HFFc6 (cell line): ENCODE measurements at regions not wholly inside any gene's neighbourhood (a gene's known extent, or its start where the extent isn't known, plus 50 kb on each side); places are given as distances from the start of the nearest gene placed in this dataset.

Source experiments
- DNase-seq: peaks from one replicate; pipeline ENCODE4 v3.0.0-alpha.2; 2018
- H3K27ac Mint-ChIP-seq: 2 replicates; pipeline ENCODE4 v1.8.0; 2020; ENCODE audit warnings: mild to moderate bottlenecking, mixed read lengths
- H3K27me3 Mint-ChIP-seq: 2 replicates; pipeline ENCODE4 v1.8.0; 2021; ENCODE audit warnings: mild to moderate bottlenecking, moderate library complexity, mixed read lengths; ENCODE audit not compliant: insufficient read depth
- H3K36me3 Mint-ChIP-seq: 2 replicates; pipeline ENCODE4 v1.8.0; 2021; ENCODE audit warnings: low read depth, mixed read lengths
- H3K4me1 Mint-ChIP-seq: 2 replicates; pipeline ENCODE4 v1.8.0; 2020; ENCODE audit warnings: low read depth, mixed read lengths
- H3K4me3 Mint-ChIP-seq: 2 replicates; pipeline ENCODE4 v1.8.0; 2020; ENCODE audit warnings: mild to moderate bottlenecking, moderate library complexity, mixed read lengths
- H3K9me3 Mint-ChIP-seq: 2 replicates; pipeline ENCODE4 v1.8.0; 2020; ENCODE audit warnings: mild to moderate bottlenecking, mixed read lengths
- CTCF ChIP-seq: fragments of 200-600 bp; sonication (generic); IDR thresholded peaks from 2 replicates; pipeline ENCODE4 v1.5.0; 2021; ENCODE audit warnings: antibody characterized with exemption, mild to moderate bottlenecking

- Mint-ChIP-seq H3K4me3 (no peak overlapping the region), H3K27ac (no peak overlapping the region), H3K36me3 (peaks cover 1% of the 10 kb centered on the region; the same call in 1 of the 2 replicates), H3K9me3 (no peaks in the 10 kb centered on the region), H3K27me3 (no peaks in the 10 kb centered on the region; the same call in 1 of the 2 replicates), H3K4me1 (peaks cover 32% of the 10 kb centered on the region)
- TF ChIP-seq CTCF: no peak
- no peak for DNase-seq
Measured at GRCh38 chr3:101954361-101954760, 105.0 kb downstream of the NFKBIZ start.

DNA sequence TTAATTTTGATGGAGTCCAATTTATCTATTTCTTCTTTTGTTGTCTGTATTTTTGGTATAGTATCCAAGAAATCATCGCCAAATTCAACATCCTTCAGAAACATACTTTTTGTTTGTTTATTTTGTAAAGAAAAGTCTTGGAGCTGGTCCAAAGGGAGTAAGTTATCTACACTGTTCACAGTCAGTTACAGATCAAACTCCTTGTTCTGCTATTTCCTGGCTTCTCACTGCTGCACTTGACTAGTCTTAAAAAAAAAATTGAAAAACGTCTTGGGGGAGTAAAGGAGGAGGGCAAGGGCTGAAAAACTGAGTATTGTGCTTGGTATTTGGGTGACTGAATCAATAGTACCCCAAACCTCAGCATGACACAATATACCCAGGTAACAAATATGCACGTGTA, 105.6 kb downstream of the NFKBIZ start:
- no peaks in the 10 kb centered on the region for H3K36me3 Mint-ChIP-seq
- H3K27me3 Mint-ChIP-seq: no peaks in the 10 kb centered on the region; the same call in 1 of the 2 replicates
- TF ChIP-seq CTCF: no peak
- DNase-seq: no peak
- H3K4me3 Mint-ChIP-seq: no peak overlapping the region
- H3K4me1 Mint-ChIP-seq: peaks cover 27% of the 10 kb centered on the region
- no peak overlapping the region for H3K27ac Mint-ChIP-seq
- H3K9me3 Mint-ChIP-seq: no peaks in the 10 kb centered on the region

DNA sequence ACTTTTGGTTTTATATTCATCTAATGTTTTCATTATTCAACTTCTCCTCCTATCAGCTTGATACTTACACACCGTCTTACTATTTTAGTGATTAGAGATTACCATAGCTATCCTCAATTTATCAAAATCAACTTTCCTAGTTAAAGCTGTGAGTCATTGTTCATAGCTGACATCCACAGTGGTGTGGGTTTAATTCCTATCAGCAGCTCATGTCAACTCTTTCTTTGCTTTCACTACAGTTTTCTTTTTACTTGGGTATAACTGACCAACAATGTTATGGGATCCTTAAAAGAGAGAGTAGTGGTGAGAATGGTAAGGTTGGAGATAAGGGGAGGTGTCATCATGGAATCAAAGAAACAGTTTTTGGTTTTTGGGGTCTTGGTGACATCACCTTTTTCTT, 112.7 kb downstream of the NFKBIZ start:
- peak overlapping the region; percentile 48 for H3K4me3 Mint-ChIP-seq
- peaks cover 11% of the 10 kb centered on the region for H3K36me3 Mint-ChIP-seq
- no peaks in the 10 kb centered on the region; the same call in 1 of the 2 replicates for H3K27me3 Mint-ChIP-seq
- DNase-seq: no peak
- TF ChIP-seq CTCF: no peak
- H3K9me3 Mint-ChIP-seq: peaks cover 5% of the 10 kb centered on the region; the same call in 1 of the 2 replicates
- peak overlapping the region; percentile 33; the same call in 1 of the 2 replicates for H3K27ac Mint-ChIP-seq
- peaks cover 38% of the 10 kb centered on the region for H3K4me1 Mint-ChIP-seq

- Mint-ChIP-seq H3K27me3 (no peaks in the 10 kb centered on the region; the same call in 1 of the 2 replicates), H3K4me1 (peaks cover 38% of the 10 kb centered on the region), H3K4me3 (peak overlapping the region; percentile 0; the same call in 1 of the 2 replicates), H3K36me3 (peaks cover 20% of the 10 kb centered on the region), H3K27ac (peak overlapping the region; percentile 49; the same call in 1 of the 2 replicates), H3K9me3 (peaks cover 5% of the 10 kb centered on the region; the same call in 1 of the 2 replicates)
- DNase-seq: peak; percentile 68
- no peak for TF ChIP-seq CTCF
Measured at GRCh38 chr3:101963902-101964362, 114.6 kb downstream of the NFKBIZ start.

DNA sequence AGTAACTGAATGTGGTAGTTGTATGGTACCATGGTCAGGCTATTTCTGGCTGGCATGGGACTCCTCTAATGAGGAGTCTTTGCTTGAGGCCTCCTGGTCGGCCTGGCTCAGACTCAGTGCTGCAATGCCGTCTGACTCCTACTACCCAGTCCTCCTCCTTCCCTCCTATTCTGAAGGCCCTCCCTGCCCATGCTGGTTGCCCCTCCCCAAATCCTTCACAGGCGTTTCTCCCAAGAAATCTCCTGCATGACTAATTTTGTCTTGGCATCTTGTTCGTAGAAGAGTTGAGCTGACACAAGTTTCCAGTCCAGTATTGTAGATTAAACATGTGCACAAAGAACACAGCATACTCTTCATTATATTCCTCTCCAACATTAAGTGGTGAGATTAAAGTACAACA, 115.5 kb downstream of the NFKBIZ start:
- TF ChIP-seq CTCF: no peak
- Mint-ChIP-seq H3K36me3 (peaks cover 22% of the 10 kb centered on the region), H3K9me3 (peaks cover 5% of the 10 kb centered on the region; the same call in 1 of the 2 replicates), H3K27me3 (no peaks in the 10 kb centered on the region), H3K4me3 (no peak overlapping the region), H3K27ac (no peak overlapping the region), H3K4me1 (peaks cover 38% of the 10 kb centered on the region)
- no peak for DNase-seq
